ENCODE measurements at regions not wholly inside any gene's neighbourhood (a gene's known extent, or its start where the extent isn't known, plus 50 kb on each side); places are given as distances from the start of the nearest gene placed in this dataset.

- no peak for TF ChIP-seq CTCF (IDR thresholded peaks at IDR 0.05)
- no peak for TF ChIP-seq ZFX (IDR thresholded peaks at IDR 0.05; ENCODE audit: borderline replicate concordance)
Measured at GRCh38 chr4:36758312-36759178, 477.1 kb downstream of the DTHD1 start.
